H1 (cell line): ENCODE measurements at regions not wholly inside any gene's neighbourhood (a gene's known extent, or its start where the extent isn't known, plus 50 kb on each side); places are given as distances from the start of the nearest gene placed in this dataset.

Source experiments
- CTCF ChIA-PET: fragments of 300-600 bp; sonication (Branson Sonifier 250); formaldehyde crosslinking; loops from one replicate; lab custom pipeline; 2021; ENCODE audit not compliant: partially characterized antibody; lab: Charles Lee
- POLR2A ChIA-PET: fragments of 300-600 bp; sonication (Branson Sonifier 250); formaldehyde crosslinking; loops from one replicate; lab custom pipeline; 2021; ENCODE audit warnings: inconsistent platforms; ENCODE audit not compliant: partially characterized antibody; lab: Charles Lee
- DNase-seq, 2 experiments: peaks; one replicate each; pipeline versions ENCODE4 v3.0.0 to v3.0.0-alpha.2; 2010 to 2022; ENCODE audit warnings: low spot score in 2 of 2, low read depth in 1 of 2, mixed read lengths in 1 of 2
- FAIRE-seq: peaks from 2 replicates; lab custom pipeline; 2011; peaks lifted over from hg19 to GRCh38; lab: Jason Lieb, UNC
- H2AFZ ChIP-seq: 2 replicates; pipeline ENCODE4 v1.8.1; 2012; ENCODE audit warnings: low read length, inconsistent platforms
- H2AK5ac ChIP-seq: 2 replicates; pipeline ENCODE4 v1.6.1; 2013; ENCODE audit warnings: low read depth, low read length
- H2BK120ac ChIP-seq: replicated peaks from 2 replicates; pipeline ENCODE3; 2013; ENCODE audit warnings: low read depth, low read length, inconsistent platforms
- H2BK12ac ChIP-seq: 2 replicates; pipeline ENCODE4 v1.6.1; 2013; ENCODE audit warnings: low read depth, low read length
- H2BK15ac ChIP-seq: 2 replicates; pipeline ENCODE4 v1.6.1; 2013; ENCODE audit warnings: low read length
- H2BK20ac ChIP-seq: 2 replicates; pipeline ENCODE4 v1.6.1; 2013; ENCODE audit warnings: low read length
- H2BK5ac ChIP-seq: 2 replicates; pipeline ENCODE4 v1.6.1; 2013; ENCODE audit warnings: low read depth, low read length
- H3K14ac ChIP-seq: 2 replicates; pipeline ENCODE4 v1.6.1; 2013; ENCODE audit warnings: inconsistent platforms; ENCODE audit not compliant: insufficient read length
- H3K18ac ChIP-seq: 2 replicates; pipeline ENCODE4 v1.6.1; 2013; ENCODE audit warnings: low read length; ENCODE audit errors: extremely low read depth
- H3K23ac ChIP-seq: 2 replicates; pipeline ENCODE4 v1.6.1; 2013; ENCODE audit warnings: inconsistent platforms; ENCODE audit not compliant: insufficient read length
- H3K23me2 ChIP-seq: 2 replicates; pipeline ENCODE4 v1.6.1; 2013; ENCODE audit warnings: low read depth, low read length
- H3K27ac ChIP-seq: 2 replicates; pipeline ENCODE4 v1.6.1; 2011; ENCODE audit warnings: low read depth, low read length, inconsistent platforms
- H3K27me3 ChIP-seq, 4 experiments: replicated peaks in 1 of 4; 1 replicate in 1 of 4; 2 replicates in 3 of 4; pipeline versions ENCODE4 v1.6.1 to v1.8.1; 2011 to 2013; ENCODE audit warnings: low read length in 3 of 4, mild to moderate bottlenecking in 3 of 4, inconsistent platforms in 2 of 4, mixed read lengths in 2 of 4, moderate library complexity in 1 of 4; ENCODE audit not compliant: control insufficient read depth in 3 of 4, insufficient read depth in 3 of 4; ENCODE audit errors: extremely low read depth in 1 of 4
- H3K36me3 ChIP-seq, 4 experiments: 2 replicates each; pipeline versions ENCODE4 v1.6.1 to v1.8.1; 2011 to 2013; ENCODE audit warnings: mild to moderate bottlenecking in 4 of 4, low read length in 3 of 4, moderate library complexity in 2 of 4, control low read depth in 1 of 4, inconsistent platforms in 1 of 4; ENCODE audit not compliant: insufficient read depth in 4 of 4, control insufficient read depth in 2 of 4
- H3K4ac ChIP-seq: replicated peaks from 2 replicates; pipeline ENCODE3; 2013; ENCODE audit warnings: low read length, low read depth, mixed read lengths, inconsistent platforms; ENCODE audit not compliant: insufficient read length
- H3K4me1 ChIP-seq, 4 experiments: replicated peaks in 1 of 4; 1 replicate in 1 of 4; 2 replicates in 3 of 4; pipeline versions ENCODE4 v1.6.1 to v1.8.1; 2011 to 2013; ENCODE audit warnings: low read length in 3 of 4, inconsistent platforms in 2 of 4, mixed read lengths in 1 of 4; ENCODE audit not compliant: insufficient read depth in 4 of 4, control insufficient read depth in 3 of 4
- H3K4me2 ChIP-seq, 2 experiments: 2 replicates each; pipeline versions ENCODE4 v1.6.1 to v1.8.1; 2011 to 2013; ENCODE audit warnings: low read depth in 2 of 2, low read length in 2 of 2, control low read depth in 1 of 2, inconsistent platforms in 1 of 2, mild to moderate bottlenecking in 1 of 2; ENCODE audit not compliant: insufficient read depth in 1 of 2
- H3K4me3 ChIP-seq, 4 experiments: fragments of 200-600, 300-600 bp in 1 of 4; sonication (generic), shearing (Covaris generic), sonication (Bioruptor Twin) in 1 of 4; 2 replicates each; pipeline versions ENCODE4 v1.5.1 to v1.8.1; 2011 to 2016; ENCODE audit warnings: low read length in 4 of 4, low read depth in 3 of 4, control low read depth in 2 of 4, inconsistent platforms in 2 of 4, mild to moderate bottlenecking in 2 of 4, mixed read lengths in 1 of 4, moderate library complexity in 1 of 4; ENCODE audit not compliant: insufficient read depth in 2 of 4; ENCODE audit errors: extremely low read depth in 1 of 4
- H3K56ac ChIP-seq: replicated peaks from 2 replicates; pipeline ENCODE3; 2013; ENCODE audit warnings: low read depth, mild to moderate bottlenecking, mixed read lengths, low read length, inconsistent platforms; ENCODE audit not compliant: insufficient read length
- H3K79me1 ChIP-seq: 2 replicates; pipeline ENCODE4 v1.6.1; 2013; ENCODE audit warnings: low read depth, low read length, control low read depth
- H3K79me2 ChIP-seq, 2 experiments: 2 replicates each; pipeline versions ENCODE4 v1.6.1 to v1.8.1; 2012 to 2013; ENCODE audit warnings: low read length in 2 of 2, mild to moderate bottlenecking in 2 of 2, inconsistent platforms in 1 of 2; ENCODE audit not compliant: insufficient read depth in 2 of 2, control insufficient read depth in 1 of 2
- H3K9ac ChIP-seq, 4 experiments: replicated peaks in 1 of 4; 1 replicate in 1 of 4; 2 replicates in 3 of 4; pipeline versions ENCODE4 v1.6.1 to v1.8.1; 2011 to 2013; ENCODE audit warnings: low read depth in 3 of 4, low read length in 3 of 4, control low read depth in 2 of 4, mild to moderate bottlenecking in 2 of 4, moderate library complexity in 2 of 4, inconsistent platforms in 1 of 4; ENCODE audit errors: extremely low read depth in 1 of 4
- H3K9me3 ChIP-seq, 2 experiments: 2 replicates each; pipeline versions ENCODE4 v1.6.1 to v1.8.1; 2012 to 2013; ENCODE audit warnings: mild to moderate bottlenecking in 2 of 2, moderate library complexity in 2 of 2, control low read depth in 1 of 2, inconsistent platforms in 1 of 2, low read depth in 1 of 2, low read length in 1 of 2, mixed read lengths in 1 of 2; ENCODE audit not compliant: insufficient read depth in 2 of 2
- H4K20me1 ChIP-seq, 2 experiments: replicated peaks in 1 of 2; 2 replicates each; pipeline versions ENCODE3 to v1.8.1; 2011 to 2013; ENCODE audit warnings: inconsistent platforms in 2 of 2, low read length in 2 of 2, mild to moderate bottlenecking in 1 of 2; ENCODE audit not compliant: insufficient read depth in 2 of 2, control insufficient read depth in 1 of 2
- H4K5ac ChIP-seq: 2 replicates; pipeline ENCODE4 v1.6.1; 2013; ENCODE audit warnings: low read length, low read depth, mixed read lengths, inconsistent platforms; ENCODE audit not compliant: insufficient read length
- H4K8ac ChIP-seq: 2 replicates; pipeline ENCODE4 v1.8.0; 2013; ENCODE audit warnings: mild to moderate bottlenecking, moderate library complexity, low read length, inconsistent platforms; ENCODE audit not compliant: insufficient read depth; ENCODE audit errors: extremely low read depth
- H4K91ac ChIP-seq: replicated peaks from 2 replicates; pipeline ENCODE3; 2013; ENCODE audit warnings: low read length, mixed read lengths, inconsistent platforms; ENCODE audit not compliant: insufficient read length
- GTF2F1 ChIP-seq: IDR thresholded peaks from 2 replicates; pipeline ENCODE4 v1.6.1; 2012; ENCODE audit warnings: low read depth, low read length, improper control_type of control experiment, borderline replicate concordance
- HDAC2 ChIP-seq, 2 experiments: fragments of 300-600 bp in 1 of 2; sonication (generic) in 1 of 2; IDR thresholded peaks; 2 replicates each; pipeline ENCODE4 v1.6.1; 2011 to 2012; ENCODE audit warnings: low read depth in 2 of 2, low read length in 2 of 2, mild to moderate bottlenecking in 2 of 2, moderate library complexity in 2 of 2, borderline replicate concordance in 1 of 2, inconsistent platforms in 1 of 2
- KDM5A ChIP-seq: fragments of 200-600 bp; IDR thresholded peaks from 2 replicates; pipeline ENCODE4 v1.7.1; 2012; ENCODE audit warnings: mild to moderate bottlenecking, low read length, inconsistent platforms, mixed read lengths
- RBBP5 ChIP-seq: IDR thresholded peaks from 2 replicates; pipeline ENCODE4 v1.7.1; 2012; ENCODE audit warnings: low read depth, mild to moderate bottlenecking, inconsistent platforms, low read length, moderate library complexity, borderline replicate concordance
- SIN3A ChIP-seq, 2 experiments: IDR thresholded peaks in 1 of 2; conservative IDR thresholded peaks in 1 of 2; 2 replicates each; pipeline ENCODE4 v1.6.1; 2011 to 2012; ENCODE audit warnings: low read length in 2 of 2, improper control_type of control experiment in 1 of 2, low read depth in 1 of 2, mild to moderate bottlenecking in 1 of 2
- WGBS, 2 experiments: shearing (Covaris generic) in 1 of 2; methylation state at CpG; one replicate each; pipeline versions ENCODE4 v1.1.6 to v1.1.7; 2013 to 2015; ENCODE audit warnings: low lambda C conversion rate in 2 of 2, mixed read lengths in 2 of 2, inconsistent platforms in 1 of 2, low coverage in 1 of 2, missing lambda C conversion rate in 1 of 2; ENCODE audit not compliant: insufficient replicate concordance in 2 of 2, insufficient coverage in 1 of 2, insufficient read length in 1 of 2; ENCODE audit errors: extremely low coverage in 1 of 2, missing lambda C conversion rate in 1 of 2; 5-methylcytosine and 5-hydroxymethylcytosine counted together
- TF ChIP-seq, protein P1 (sequence below): IDR thresholded peaks from 2 replicates; pipeline ENCODE4 v1.6.1; 2012; ENCODE audit warnings: inconsistent platforms

DNA sequence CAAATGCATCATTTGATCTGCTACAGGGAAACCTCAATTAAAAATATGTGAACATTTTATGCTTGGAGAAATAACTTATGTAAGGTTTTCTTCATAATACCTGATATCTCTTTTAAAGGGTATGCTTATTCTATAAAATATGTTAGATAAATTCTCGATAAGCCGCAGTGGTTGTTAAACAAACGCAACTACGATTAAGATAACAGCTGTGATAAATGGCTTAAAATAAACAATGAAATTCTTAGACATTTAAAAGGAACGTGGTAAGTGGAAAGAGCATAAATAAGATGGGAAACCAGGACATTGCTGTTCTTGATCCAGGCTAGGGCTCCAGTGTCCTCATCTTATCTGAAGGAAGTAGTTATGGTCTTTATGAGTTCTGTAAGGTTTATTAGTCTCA, 415.9 kb downstream of the CD83 start:
- no peak overlapping the region for H3K27ac ChIP-seq
- 92% methylated on average over 5 of the region's 5 CpGs; no CpG with 5 or more reads in 1 of the 2 experiments for WGBS, 2 experiments
- H3K9ac ChIP-seq = no peak overlapping the region
- no peak overlapping the region for H4K91ac ChIP-seq
- no peaks in the 10 kb centered on the region for H3K79me2 ChIP-seq
- CTCF ChIA-PET = interaction anchor here (0.7 kb wide), 1 partner anchor 262 kb away, joined by 3 read pairs; no protein-coding TSS in a partner anchor
- H2BK12ac ChIP-seq = no peak overlapping the region
- no peaks in the 10 kb centered on the region for H3K79me1 ChIP-seq
- no peaks in the 10 kb centered on the region for H3K23me2 ChIP-seq
- no peak overlapping the region for H3K23ac ChIP-seq
- H2BK5ac ChIP-seq = no peak overlapping the region
- H3K4me3 ChIP-seq = no peak overlapping the region
- no peak overlapping the region for H2BK20ac ChIP-seq
- H3K4ac ChIP-seq = no peak overlapping the region
- H2AFZ ChIP-seq = no peak overlapping the region
- no peak for FAIRE-seq
- no peak overlapping the region for H2AK5ac ChIP-seq
- H2BK120ac ChIP-seq = no peak overlapping the region
- H3K18ac ChIP-seq = no peak overlapping the region
- no peaks in the 10 kb centered on the region for H3K27me3 ChIP-seq
- no peak for DNase-seq
- H3K56ac ChIP-seq = no peak overlapping the region
- H3K36me3 ChIP-seq = no peaks in the 10 kb centered on the region
- H3K14ac ChIP-seq = no peak overlapping the region
- no peak overlapping the region for H4K8ac ChIP-seq
- POLR2A ChIA-PET = no interaction called here
- H4K5ac ChIP-seq = no peak overlapping the region
- no peak overlapping the region for H3K4me2 ChIP-seq
- H3K4me1 ChIP-seq = no peaks in the 10 kb centered on the region
- no peaks in the 10 kb centered on the region for H4K20me1 ChIP-seq
- H3K9me3 ChIP-seq = no peaks in the 10 kb centered on the region
- no peak overlapping the region for H2BK15ac ChIP-seq
- TF ChIP-seq, protein P1, sequence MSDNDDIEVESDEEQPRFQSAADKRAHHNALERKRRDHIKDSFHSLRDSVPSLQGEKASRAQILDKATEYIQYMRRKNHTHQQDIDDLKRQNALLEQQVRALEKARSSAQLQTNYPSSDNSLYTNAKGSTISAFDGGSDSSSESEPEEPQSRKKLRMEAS = no peak
- TF ChIP-seq HDAC2 (IDR thresholded peaks at IDR 0.05; ENCODE audit: borderline replicate concordance in 1 of 2, low read depth in 2 of 2, low read length in 2 of 2) = no peak
- no peak for TF ChIP-seq KDM5A
- no peak for TF ChIP-seq GTF2F1
- no peak for TF ChIP-seq SIN3A (conservative IDR thresholded peaks at IDR 0.05 in 1 of 2, IDR thresholded peaks at IDR 0.05 in 1 of 2; ENCODE audit: low read depth in 1 of 2, low read length in 2 of 2)
- no peak for TF ChIP-seq RBBP5
